K562 (cell line): ENCODE measurements at regions not wholly inside any gene's neighbourhood (a gene's known extent, or its start where the extent isn't known, plus 50 kb on each side); places are given as distances from the start of the nearest gene placed in this dataset.

Source experiments
- CTCF ChIP-seq, 3 experiments: IDR thresholded peaks in 2 of 3; conservative IDR thresholded peaks in 1 of 3; 2 replicates each; pipeline ENCODE4 v1.5.1; 2011 to 2012; ENCODE audit warnings: low read length in 3 of 3, mild to moderate bottlenecking in 3 of 3, control low read depth in 2 of 3, improper control_type of control experiment in 1 of 3, inconsistent platforms in 1 of 3, low read depth in 1 of 3, mixed read lengths in 1 of 3, moderate library complexity in 1 of 3; ENCODE audit not compliant: insufficient read depth in 2 of 3
- MAZ ChIP-seq, 2 experiments: fragments of 450-650 bp in 1 of 2; sonication (generic) in 1 of 2; formaldehyde crosslinking; IDR thresholded peaks in 1 of 2; conservative IDR thresholded peaks in 1 of 2; 2 replicates each; pipeline versions ENCODE4 v1.4.0 to v1.5.0; 2020; ENCODE audit warnings: mild to moderate bottlenecking in 1 of 2, missing genetic modification reagents in 1 of 2

- no peak for TF ChIP-seq CTCF (IDR thresholded peaks at IDR 0.05 in 2 of 3, conservative IDR thresholded peaks at IDR 0.05 in 1 of 3; ENCODE audit: insufficient read depth in 2 of 3, low read depth in 1 of 3, low read length in 3 of 3)
- TF ChIP-seq MAZ (CRISPR knock-in tag; conservative IDR thresholded peaks at IDR 0.05 in 1 of 2, IDR thresholded peaks at IDR 0.05 in 1 of 2), result no peak
Observed at GRCh38 chr1:209008586-209008985, 574.9 kb upstream of the CAMK1G start.
